DMS79 (cell line): ENCODE measurements at regions not wholly inside any gene's neighbourhood (a gene's known extent, or its start where the extent isn't known, plus 50 kb on each side); places are given as distances from the start of the nearest gene placed in this dataset.
"Not testable (repeated sequence)": the region's sequence is repeated elsewhere in the genome, so short reads cannot be mapped to it uniquely, and the experiment has no call there.

Experiments used
- DNase-seq: peaks from one replicate; lab custom pipeline; 2025; lab: John Stamatoyannopoulos, UW

DNA sequence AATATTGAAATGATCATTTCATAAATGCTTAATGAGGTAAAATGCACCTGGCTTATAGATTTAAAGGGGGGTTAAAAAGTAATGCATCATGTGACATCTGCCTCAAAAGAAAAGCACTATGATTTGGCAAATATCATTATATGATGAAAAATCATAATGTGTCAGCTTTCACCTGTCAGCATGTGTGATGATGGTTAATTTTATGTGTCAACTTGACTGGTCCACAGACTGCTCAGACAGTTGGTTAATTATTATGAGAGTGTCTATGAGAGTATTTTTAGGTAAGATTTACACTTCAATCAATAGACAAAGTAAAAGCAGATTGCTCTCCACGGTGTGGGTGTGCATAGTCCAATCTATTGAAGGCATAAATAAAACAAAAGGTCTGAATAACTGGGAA lies 1986.7 kb downstream of the PCDH7 start:
- DNase-seq: no peak

DNA sequence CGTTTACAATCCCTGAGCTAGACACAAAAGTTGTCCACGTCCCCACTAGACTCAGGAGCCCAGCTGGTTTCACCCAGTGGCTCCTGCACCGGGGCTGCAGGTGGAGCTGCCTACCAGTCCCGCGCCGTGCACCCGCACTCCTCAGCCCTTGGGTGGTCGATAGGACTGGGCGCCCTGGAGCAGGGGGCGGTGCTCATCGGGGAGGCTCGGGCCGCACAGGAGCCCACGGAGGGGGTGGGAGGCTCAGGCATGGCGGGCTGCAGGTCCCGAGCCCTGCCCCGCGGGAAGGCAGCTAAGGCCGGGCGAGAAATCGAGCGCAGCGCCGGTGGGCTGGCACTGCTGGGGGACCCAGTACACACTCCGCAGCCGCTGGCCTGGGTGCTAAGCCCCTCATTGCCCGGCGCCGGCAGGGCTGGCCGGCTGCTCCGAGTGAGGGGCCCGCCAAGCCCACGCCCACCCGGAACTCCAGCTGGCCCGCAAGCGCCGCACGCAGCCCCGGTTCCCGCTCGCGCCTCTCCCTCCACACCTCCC lies 1996.0 kb downstream of the PCDH7 start:
- DNase-seq: not testable (repeated sequence)

GRCh38 chr4:32735856-32736590 lies 2015.9 kb downstream of the PCDH7 start:
- no peak for DNase-seq

DNA sequence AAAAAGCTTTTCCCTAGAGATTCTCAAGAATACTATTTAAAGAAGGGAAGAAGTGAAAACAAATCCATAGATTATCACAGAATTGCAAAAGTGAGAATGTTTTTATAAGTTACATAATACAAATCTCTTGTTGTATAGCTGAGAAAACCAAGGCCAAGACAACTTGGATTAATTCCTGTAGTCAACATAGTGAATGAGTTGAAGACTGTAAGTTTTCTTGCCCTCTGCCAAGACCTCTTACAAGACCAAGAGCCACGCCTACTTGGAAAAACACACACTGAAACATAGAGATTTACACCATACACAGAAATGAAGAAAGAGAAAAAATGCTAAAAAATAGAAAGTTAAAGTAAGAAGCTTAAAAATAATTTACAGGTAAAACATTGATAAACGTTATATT lies 2024.0 kb downstream of the PCDH7 start:
- DNase-seq: no peak

- no peak for DNase-seq
These were observed 2025.2 kb downstream of the PCDH7 start for GRCh38 chr4:32745351-32745750.

DNA sequence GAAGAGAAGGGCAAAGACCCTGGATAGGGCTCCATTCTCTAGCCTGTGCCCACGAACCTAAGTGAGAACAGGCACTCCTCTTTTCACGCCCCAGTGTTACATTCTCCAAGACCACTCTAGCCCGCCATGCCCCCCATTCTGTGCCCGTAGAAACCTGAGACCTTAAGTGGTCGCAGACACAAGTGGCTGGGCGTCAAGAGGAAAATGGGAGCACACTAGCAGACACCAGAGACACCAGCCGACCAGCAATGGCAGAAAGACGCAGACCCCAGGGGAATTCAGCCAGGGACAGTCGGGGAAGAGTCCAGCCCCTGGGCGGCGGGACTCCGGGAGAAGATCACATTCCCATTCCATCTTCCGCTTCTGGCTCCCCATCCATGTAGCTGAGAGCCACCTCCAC lies 2027.9 kb downstream of the PCDH7 start:
- no peak for DNase-seq

- DNase-seq: no peak
These were observed 2028.3 kb downstream of the PCDH7 start for GRCh38 chr4:32748498-32748897.

DNA sequence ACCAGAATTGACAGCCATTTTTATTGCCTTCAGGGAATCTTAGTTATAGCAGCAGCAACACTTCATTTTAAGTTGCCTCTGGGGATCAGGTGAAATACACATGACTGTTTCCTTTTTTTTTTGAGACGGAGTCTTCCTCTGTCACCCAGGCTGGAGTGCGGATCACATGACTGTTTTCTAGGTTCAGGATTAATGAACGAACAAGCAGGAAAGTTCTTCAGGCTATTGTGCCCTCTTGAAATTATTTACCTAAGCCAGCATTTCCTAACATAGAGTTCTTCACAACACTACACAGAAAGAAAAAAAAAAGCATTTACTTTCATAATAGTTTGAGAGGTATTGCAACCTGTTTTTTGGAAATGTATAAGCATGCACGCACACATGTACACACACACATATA lies 2032.8 kb downstream of the PCDH7 start:
- no peak for DNase-seq

- DNase-seq: no peak
These were observed 2048.7 kb downstream of the PCDH7 start for GRCh38 chr4:32768664-32769389.

DNA sequence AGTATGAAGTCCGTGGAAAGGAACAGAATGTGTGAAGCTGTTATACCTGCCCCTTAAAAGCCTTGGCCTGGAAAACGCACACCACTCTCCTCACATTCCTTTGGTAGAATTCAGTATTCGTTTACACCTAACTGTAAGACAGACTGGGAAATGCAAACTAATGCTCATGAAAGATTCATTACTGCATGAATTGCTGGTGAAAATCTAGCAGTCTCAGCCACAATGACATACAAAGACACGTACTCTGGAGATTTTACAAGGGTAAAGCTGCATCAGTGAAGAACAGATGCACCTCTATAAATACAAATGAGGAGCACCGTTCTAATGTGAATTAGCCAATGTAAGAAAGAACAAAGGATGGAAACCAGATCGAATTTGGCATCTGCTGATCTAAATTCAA lies 2051.3 kb downstream of the PCDH7 start:
- no peak for DNase-seq

DNA sequence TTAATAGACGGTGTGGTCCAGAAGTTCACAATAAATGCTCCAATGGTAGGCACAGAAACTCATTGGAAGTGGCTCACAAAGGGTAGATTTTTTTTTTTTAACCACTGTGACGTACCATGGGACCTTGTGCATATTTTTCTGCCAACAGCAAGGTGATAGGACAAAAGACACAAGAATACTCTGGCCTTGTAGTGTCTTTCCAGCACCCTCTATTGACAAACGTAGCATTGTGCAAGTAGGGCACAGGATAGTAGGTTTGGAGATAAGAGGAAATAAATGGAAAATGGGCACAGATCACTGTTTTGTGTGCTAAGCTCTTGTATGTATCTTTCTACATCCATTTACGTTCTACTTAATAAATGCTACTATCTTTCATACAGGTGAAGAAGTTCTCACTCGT lies 2054.9 kb downstream of the PCDH7 start:
- DNase-seq: no peak

- no peak for DNase-seq
These were observed 2056.4 kb downstream of the PCDH7 start for GRCh38 chr4:32776435-32777203.

- DNase-seq: no peak
These were observed 2057.9 kb downstream of the PCDH7 start for GRCh38 chr4:32778025-32778424.

GRCh38 chr4:32778938-32779337 lies 2058.8 kb downstream of the PCDH7 start:
- DNase-seq: no peak

DNA sequence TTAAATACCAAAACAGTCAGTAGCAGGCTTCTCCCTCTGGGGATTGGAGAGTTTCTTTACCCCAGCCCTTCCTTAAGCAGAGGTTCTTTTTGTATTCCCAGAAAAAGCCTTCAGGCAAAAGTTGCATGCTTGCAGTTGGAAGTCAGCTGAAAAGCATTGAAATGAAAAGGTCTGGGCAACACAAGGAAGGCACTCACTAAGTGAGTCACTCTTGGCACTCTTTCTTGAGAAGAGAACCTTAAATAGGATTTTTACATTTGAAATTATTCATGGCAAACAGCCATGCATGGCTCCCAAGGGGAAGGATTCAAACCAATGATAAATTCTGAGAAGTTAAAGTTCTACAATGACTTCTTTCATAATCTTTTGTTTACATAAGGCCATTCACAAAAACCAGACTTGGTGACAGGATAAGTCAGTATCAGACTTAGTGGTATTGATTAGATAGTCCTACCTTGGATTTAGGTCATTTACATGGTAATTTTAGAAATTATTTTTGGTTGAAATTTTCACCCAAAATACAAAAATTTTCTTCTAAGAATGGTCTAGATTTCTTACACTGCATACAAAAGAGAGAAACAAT lies 2068.9 kb downstream of the PCDH7 start:
- DNase-seq: no peak

DNA sequence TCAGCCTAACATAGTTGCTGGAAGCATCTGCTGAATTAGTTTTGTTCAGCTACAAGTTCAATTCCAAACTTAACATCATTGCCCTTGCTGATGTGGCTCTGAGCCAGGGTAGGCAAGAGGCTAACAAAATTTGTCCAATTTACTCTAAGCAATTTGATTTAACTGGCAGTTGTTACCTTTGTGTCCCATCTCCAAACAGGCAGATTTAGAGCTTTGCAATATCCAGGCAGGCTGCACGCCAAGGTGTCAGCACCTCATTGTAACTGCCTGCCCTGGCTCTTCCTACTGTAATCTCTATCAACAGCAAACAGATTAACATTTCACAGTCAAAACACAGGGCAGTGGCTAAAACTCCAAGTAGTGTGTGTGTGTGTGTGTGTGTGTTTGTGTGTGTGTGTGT lies 2070.6 kb downstream of the PCDH7 start:
- DNase-seq: no peak

DNA sequence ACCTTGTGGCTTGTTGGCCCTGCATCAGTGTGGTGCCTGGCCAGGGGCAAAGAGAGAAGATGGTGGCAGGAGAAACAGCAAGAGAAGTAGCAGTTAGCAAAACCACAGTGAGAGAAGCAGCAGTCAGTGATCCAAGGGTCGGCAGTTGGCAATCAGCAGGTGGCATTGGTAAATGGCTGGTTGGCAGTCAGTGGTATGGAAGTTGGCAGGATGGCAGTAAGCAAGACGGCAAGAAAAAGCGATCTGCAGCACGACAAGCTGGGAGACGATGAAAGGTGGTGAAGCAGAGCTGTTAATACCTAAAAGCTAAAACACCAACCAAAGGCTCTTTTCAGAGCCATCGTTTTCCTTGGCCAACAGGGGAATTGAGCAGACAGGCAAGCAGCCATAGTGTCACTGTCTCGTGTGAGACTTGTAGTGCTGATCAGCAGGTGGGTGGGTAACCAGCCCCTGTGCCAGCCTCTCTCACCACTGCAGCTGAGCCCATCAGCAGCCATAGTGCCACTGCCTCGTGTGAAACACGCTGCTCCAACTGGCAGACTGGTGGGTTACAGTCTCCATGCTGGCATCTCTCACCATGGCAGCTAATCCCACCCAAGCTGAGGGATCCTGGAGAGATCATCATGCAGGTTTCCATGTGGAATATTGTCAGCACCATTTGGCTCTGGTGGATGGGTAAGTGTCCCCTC lies 2078.4 kb downstream of the PCDH7 start:
- DNase-seq: no peak

DNA sequence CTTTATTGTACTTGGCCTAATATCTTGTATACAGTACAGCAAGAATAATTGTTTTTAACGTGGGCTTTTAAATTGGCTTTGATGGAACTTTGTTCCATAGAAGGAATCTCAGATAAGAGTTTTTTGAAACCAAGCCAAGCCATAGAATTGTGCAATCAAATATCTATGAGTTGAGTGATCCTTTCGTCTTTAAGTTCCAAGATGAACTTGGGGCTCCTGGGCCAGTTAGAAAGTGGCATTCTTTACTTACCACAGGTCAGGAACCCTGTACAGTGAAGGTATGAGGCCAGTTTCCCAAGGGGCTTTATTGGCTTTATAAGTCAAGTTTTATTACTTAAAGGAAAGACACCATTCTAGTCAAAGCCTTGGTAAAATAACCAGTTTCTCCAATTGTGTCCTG lies 2104.2 kb downstream of the PCDH7 start:
- DNase-seq: no peak

DNA sequence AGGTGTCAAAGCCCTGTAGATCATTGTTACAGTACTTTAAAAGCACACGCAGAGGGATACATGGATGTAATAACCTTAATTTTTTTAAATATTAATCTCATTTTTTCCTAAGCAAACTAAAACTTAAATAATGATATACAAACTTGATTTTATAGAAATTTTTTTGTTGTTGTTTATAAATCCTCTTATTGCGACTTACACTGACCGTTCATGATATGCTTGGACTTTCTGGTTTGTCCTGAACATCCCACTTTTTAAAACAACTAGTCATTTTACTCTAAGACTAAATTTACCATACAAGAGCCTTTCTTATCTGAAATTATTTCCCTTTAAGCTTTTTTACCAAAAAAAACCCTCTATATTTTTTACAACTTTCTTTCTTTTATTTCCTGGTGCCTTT lies 2106.0 kb downstream of the PCDH7 start:
- DNase-seq: no peak

- no peak for DNase-seq
These were observed 2110.0 kb downstream of the PCDH7 start for GRCh38 chr4:32830160-32830559.

- DNase-seq: no peak
These were observed 2110.9 kb downstream of the PCDH7 start for GRCh38 chr4:32831104-32831503.
